Stimulated activated CD4-positive, alpha-beta T cell treated with anti-CD3 and anti-CD28 coated beads, Interleukin-1b, Interleukin-23, amount 100 ng/mL, for 48 hours (primary cell): ENCODE measurements at regions not wholly inside any gene's neighbourhood (a gene's known extent, or its start where the extent isn't known, plus 50 kb on each side); places are given as distances from the start of the nearest gene placed in this dataset.

Experiments
- DNase-seq: peaks from one replicate; pipeline ENCODE4 v3.0.0-alpha.2; 2020

- no peak for DNase-seq
These were observed 684.3 kb upstream of the SORCS1 start for GRCh38 chr10:107848726-107849360.

DNA sequence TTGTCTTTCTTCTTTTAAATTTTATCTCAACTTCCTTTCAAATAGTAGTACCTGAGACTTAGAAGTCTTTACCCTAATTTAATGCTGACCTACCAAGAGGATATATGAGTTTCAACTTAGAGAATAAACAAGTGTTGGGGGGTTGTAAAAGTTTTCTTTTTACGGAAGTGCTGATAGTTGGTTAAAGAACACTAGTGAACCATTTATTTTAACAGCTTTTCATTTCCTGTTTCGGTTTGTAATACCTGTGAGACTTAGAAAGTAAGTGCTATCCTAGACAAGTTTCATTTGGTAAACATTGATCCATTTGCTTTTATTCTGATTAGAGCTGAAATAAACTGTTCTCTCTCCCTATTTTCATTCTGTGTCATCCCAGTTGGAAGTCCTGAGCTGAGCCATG lies 683.1 kb upstream of the SORCS1 start:
- DNase-seq, result no peak

DNA sequence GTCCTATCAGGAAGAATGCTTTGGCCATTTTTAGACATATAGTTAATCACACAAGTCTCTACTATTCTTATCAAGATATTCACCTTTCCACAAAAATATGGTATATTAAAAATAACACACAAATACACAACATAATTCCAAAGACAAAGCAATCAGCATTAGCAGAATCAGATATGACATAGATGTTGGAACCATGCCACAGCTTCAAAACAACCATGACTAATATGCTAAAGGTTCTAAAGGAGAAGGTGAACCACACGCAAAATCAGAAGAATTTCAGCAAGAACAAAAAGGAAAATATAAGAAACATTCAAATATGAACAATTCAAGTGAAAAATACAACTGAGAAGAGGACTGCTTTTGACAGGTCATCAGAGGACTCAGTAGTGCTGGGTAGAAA lies 670.2 kb upstream of the SORCS1 start:
- DNase-seq, result no peak

DNA sequence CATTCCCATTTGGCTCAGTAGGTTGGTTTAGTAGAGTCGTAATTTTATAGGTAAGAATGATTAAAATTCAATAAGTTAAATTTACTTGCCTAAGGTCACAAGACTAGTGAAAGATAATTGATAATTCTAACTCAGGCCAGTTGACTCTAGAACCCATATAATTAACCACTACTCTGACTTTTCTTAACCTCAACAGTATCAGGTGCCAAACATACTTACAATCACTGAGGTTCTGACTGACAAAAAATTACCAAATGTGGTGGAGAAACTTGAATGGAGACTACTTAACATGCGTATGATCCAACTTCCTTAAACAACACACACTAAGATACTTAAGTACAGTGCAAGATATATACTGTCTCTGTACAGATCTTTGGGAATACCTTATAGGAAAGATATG lies 667.3 kb upstream of the SORCS1 start:
- DNase-seq, result no peak

DNA sequence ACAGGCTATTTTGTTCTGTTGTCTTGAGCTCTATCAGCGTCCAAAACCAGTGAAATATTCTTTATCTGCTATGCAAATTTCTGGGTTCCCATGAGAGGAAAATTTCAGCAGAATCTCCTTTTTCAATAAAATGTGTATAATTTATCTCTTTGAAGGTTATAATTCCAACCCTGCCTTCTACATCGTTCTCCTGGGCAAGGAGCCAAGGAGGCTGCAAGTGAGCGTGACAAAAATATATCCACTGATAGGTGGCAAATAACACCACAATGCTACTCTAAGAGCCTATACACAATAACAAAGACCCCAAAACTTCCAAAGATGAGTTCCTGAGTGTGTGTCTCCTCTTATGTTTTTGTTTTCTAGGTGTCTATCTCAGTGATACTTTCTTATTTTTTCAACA lies 664.7 kb upstream of the SORCS1 start:
- DNase-seq, result no peak

GRCh38 chr10:107826171-107826570 lies 661.7 kb upstream of the SORCS1 start:
- no peak for DNase-seq

DNA sequence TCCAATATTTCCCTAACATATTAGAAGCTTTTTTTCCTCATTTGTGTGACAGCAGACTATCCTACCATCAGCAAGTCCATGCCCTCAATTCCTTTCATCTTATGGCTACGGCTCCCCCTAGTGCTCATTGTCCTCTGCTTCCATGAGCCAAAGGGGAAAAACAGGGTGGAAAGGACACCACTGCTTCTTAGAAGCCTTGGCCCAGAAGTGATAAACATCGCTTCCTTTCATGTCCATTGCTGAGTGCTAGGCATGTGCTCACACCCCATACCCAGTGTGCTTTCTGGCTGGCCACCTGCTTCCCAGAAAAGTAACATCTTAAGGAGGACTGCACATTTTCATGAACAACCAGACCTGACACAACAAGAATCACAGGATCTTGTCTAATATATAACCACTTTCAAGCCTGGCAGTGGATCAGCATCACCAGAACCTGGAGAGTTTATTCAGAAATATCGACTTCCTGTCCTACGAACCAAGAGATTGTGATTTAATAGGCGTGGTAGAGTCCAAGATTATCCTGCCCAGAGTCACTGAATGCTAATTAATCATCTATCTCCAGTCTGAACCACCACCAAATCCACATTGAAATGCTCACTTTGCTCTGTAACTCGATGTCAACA lies 650.5 kb upstream of the SORCS1 start:
- DNase-seq, result no peak

GRCh38 chr10:107813451-107814162 lies 649.1 kb upstream of the SORCS1 start:
- no peak for DNase-seq

DNA sequence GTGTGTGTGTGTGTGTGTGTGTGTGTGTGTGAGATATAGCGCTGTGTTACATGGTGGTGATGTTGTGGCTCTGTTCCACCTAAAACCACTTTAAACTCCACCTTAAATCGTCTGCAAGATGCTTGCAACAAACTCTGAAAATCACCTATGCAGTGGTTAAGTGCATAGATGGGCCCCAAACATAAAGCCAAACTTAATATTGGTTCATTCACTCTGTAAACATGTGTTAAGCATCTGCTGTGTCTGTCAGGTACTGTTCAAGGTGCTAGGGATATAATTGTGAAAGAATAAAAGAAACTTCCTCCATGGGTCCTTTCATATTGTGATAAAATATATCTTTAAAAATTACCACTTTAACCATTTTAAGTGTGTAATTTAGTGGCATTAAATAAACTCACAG lies 645.4 kb upstream of the SORCS1 start:
- no peak for DNase-seq

DNA sequence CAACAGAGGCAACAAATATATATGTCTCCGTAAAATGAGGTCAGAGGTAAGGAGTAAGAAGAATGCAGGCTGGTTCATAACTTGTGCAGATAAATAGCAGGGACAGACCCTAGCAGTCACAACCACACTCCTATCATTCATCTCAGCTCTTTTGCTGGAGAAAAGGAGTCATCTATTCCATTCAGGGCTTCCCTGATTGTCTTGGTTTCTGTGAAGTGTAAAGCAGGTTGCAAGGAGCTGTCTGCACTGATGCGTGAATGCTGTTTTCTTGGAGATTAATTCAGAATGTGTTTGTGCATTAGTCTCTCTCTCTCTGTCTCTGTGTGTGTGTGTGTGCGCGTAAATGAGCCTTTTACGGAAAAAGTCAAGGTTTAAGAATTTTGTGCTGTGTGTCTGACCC lies 643.3 kb upstream of the SORCS1 start:
- DNase-seq, result no peak

DNA sequence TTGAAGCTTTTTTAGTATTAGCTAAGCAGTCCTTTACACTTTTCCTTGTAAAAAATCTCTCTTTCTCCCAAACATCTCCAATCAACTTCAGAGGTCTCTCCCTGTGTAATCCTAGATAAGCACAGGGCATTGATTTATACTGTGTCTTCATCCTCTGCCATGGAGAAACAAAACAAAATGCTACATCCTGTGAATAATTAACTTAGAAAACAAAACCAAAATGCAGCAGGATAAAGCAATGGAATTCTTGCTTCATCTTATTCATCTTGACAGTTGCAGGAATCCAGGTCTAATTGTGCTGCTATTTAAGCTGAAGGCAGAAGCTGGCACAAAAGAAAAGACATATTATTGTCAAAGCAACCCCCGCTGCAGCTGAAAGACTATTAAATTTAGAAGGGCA lies 641.5 kb upstream of the SORCS1 start:
- no peak for DNase-seq

- no peak for DNase-seq
These were observed 639.0 kb upstream of the SORCS1 start for GRCh38 chr10:107803546-107803945.

- no peak for DNase-seq
These were observed 635.6 kb upstream of the SORCS1 start for GRCh38 chr10:107800061-107800460.

- no peak for DNase-seq
These were observed 625.8 kb upstream of the SORCS1 start for GRCh38 chr10:107790271-107790670.

- no peak for DNase-seq
These were observed 606.6 kb upstream of the SORCS1 start for GRCh38 chr10:107771066-107771465.

- DNase-seq, result no peak
These were observed 602.7 kb upstream of the SORCS1 start for GRCh38 chr10:107767185-107767584.

- DNase-seq, result no peak
These were observed 590.3 kb upstream of the SORCS1 start for GRCh38 chr10:107754814-107755213.

DNA sequence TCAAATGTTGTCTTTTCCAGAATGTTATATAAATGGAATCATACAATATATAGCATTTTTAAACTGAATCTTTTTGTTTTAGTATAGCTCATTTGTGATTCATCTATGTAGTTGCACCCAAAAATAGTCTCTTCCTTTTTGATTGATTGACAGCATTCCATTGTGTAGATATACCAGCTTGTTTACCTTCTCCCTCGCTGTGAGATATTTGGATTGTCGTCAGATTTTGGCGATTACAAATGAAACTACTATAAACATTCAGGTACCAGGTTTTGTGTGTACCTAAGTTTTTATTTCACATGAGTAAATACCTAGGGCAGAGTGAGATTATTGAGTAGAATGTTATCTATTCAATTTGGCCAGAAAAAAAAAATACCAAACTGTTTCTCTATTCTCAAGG lies 584.7 kb upstream of the SORCS1 start:
- DNase-seq, result no peak

DNA sequence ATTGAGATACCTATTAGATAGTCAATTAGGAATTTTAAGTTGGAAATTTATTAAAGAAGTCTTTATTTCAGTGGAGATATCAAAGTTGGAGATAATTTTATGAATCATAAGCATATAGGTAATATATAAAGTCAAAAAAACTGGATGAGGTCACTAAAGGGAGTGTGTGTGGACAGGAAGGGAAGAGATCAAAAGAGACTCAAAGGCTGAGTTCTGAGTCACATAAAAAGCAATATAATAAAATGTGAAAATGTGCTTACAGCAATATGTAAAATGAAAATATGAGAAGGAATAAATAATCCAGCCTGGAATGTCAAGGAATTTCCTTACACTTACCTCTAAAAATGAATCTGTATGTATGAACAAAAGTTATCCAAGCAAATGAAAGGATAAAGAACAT lies 583.3 kb upstream of the SORCS1 start:
- no peak for DNase-seq

GRCh38 chr10:107741971-107742370 lies 577.5 kb upstream of the SORCS1 start:
- DNase-seq, result no peak

DNA sequence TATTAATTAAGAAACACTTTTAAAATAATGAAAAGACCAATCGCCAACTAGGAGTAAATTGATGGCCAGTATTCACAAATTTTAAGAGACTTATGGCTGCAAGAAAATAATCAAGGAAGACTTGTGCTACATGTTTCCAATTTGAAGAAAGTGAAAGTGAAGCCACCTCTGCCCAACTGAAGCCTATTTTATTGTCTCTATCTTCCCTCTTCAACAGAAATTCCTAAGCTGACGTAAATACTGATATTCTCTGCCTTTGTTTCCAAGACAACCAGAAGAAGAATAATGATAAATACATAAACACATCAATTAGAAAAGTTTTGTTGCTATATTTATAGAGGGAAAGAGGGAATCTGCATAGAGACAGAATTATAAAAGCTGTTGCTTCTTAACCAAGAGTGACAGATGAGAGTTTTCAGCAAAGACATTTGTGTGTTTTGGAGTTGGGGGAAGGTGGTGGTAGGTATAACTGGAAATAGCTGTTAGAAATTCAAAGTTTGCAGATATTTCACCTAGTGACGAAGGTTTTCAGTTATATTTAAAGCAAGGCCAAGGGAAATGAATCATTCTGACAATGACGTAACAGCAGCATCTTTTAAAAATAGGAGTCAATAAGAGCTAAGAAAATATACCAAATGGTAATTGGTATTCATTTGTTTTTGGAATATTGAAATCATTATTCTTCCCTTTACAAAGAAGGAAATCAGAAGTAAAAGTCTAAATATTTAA lies 576.6 kb upstream of the SORCS1 start:
- DNase-seq, result no peak

- DNase-seq, result no peak
These were observed 575.4 kb upstream of the SORCS1 start for GRCh38 chr10:107739951-107740350.

GRCh38 chr10:107733328-107734130 lies 569.0 kb upstream of the SORCS1 start:
- no peak for DNase-seq
